GM18502 (cell line): ENCODE measurements at regions not wholly inside any gene's neighbourhood (a gene's known extent, or its start where the extent isn't known, plus 50 kb on each side); places are given as distances from the start of the nearest gene placed in this dataset.

Experiments used
- ATAC-seq: cut with Tn5 transposase; IDR thresholded peaks from one replicate; pipeline ENCODE4 v1.9.1; 2021; ENCODE audit warnings: mild to moderate bottlenecking; ENCODE audit not compliant: unreplicated experiment, poor library complexity

GRCh38 chr10:59108296-59108870 lies 68.1 kb upstream of the PHYHIPL start:
- no peak for ATAC-seq

GRCh38 chr10:59108886-59109288 lies 67.6 kb upstream of the PHYHIPL start:
- no peak for ATAC-seq

GRCh38 chr10:59109826-59110225 lies 66.6 kb upstream of the PHYHIPL start:
- ATAC-seq, result no peak

GRCh38 chr10:59124187-59124586 lies 52.3 kb upstream of the PHYHIPL start:
- no peak for ATAC-seq

GRCh38 chr10:59125666-59126065 lies 50.8 kb upstream of the PHYHIPL start:
- ATAC-seq, result no peak

- ATAC-seq, result no peak
These were observed 50.2 kb upstream of the PHYHIPL start for GRCh38 chr10:59126261-59126660.
